ENCODE measurements at regions not wholly inside any gene's neighbourhood (a gene's known extent, or its start where the extent isn't known, plus 50 kb on each side); places are given as distances from the start of the nearest gene placed in this dataset.

- H3K9ac ChIP-seq (ENCODE audit: low read length), result no peak overlapping the region
- H3K27ac ChIP-seq (ENCODE audit: low read depth, low read length, poor library complexity, severe bottlenecking), result no peak overlapping the region
- no peaks in the 10 kb centered on the region for H3K9me2 ChIP-seq (ENCODE audit: low read depth, low read length)
- no peaks in the 10 kb centered on the region for H3K36me3 ChIP-seq (ENCODE audit: insufficient read depth, low read length)
- H3K9me3 ChIP-seq (ENCODE audit: low read length), result no peaks in the 10 kb centered on the region
- TF ChIP-seq CTCF (IDR thresholded peaks at IDR 0.05; ENCODE audit: low read length) (no peak), EZH2 (IDR thresholded peaks at IDR 0.05; ENCODE audit: borderline replicate concordance, low read length) (no peak)
- no peaks in the 10 kb centered on the region for H4K20me1 ChIP-seq (ENCODE audit: insufficient read depth, low read length)
- H3K79me2 ChIP-seq (ENCODE audit: insufficient read depth, low read length), result no peaks in the 10 kb centered on the region
- no peaks in the 10 kb centered on the region for H3K4me1 ChIP-seq (ENCODE audit: insufficient read depth, low read length, severe bottlenecking)
- no peak overlapping the region for H3K4me3 ChIP-seq (ENCODE audit: low read depth, low read length, poor library complexity, severe bottlenecking)
- no peaks in the 10 kb centered on the region for H3K27me3 ChIP-seq (ENCODE audit: insufficient read depth, low read length)
- H3F3A ChIP-seq (ENCODE audit: insufficient read depth, low read length), result no peaks in the 10 kb centered on the region
- no peak overlapping the region for H2AFZ ChIP-seq (ENCODE audit: low read length)
- no peak overlapping the region for H3K4me2 ChIP-seq (ENCODE audit: low read length)
Observed at GRCh38 chr6:21798468-21798867, 204.9 kb downstream of the SOX4 start.

GRCh38 chr6:21800330-21800729 is 206.8 kb downstream of the SOX4 start:
- H3K27me3 ChIP-seq (ENCODE audit: insufficient read depth, low read length), result no peaks in the 10 kb centered on the region
- no peak for TF ChIP-seq EZH2 (IDR thresholded peaks at IDR 0.05; ENCODE audit: borderline replicate concordance, low read length)
- TF ChIP-seq CTCF (IDR thresholded peaks at IDR 0.05; ENCODE audit: low read length), result no peak
- no peaks in the 10 kb centered on the region for H3F3A ChIP-seq (ENCODE audit: insufficient read depth, low read length)
- H3K9ac ChIP-seq (ENCODE audit: low read length), result no peak overlapping the region
- no peak overlapping the region for H3K27ac ChIP-seq (ENCODE audit: low read depth, low read length, poor library complexity, severe bottlenecking)
- H3K36me3 ChIP-seq (ENCODE audit: insufficient read depth, low read length), result no peaks in the 10 kb centered on the region
- no peak overlapping the region for H2AFZ ChIP-seq (ENCODE audit: low read length)
- H3K4me2 ChIP-seq (ENCODE audit: low read length), result no peak overlapping the region
- H4K20me1 ChIP-seq (ENCODE audit: insufficient read depth, low read length), result no peaks in the 10 kb centered on the region
- H3K9me2 ChIP-seq (ENCODE audit: low read depth, low read length), result no peaks in the 10 kb centered on the region
- no peaks in the 10 kb centered on the region for H3K4me1 ChIP-seq (ENCODE audit: insufficient read depth, low read length, severe bottlenecking)
- no peaks in the 10 kb centered on the region for H3K79me2 ChIP-seq (ENCODE audit: insufficient read depth, low read length)
- H3K9me3 ChIP-seq (ENCODE audit: low read length), result no peaks in the 10 kb centered on the region
- no peak overlapping the region for H3K4me3 ChIP-seq (ENCODE audit: low read depth, low read length, poor library complexity, severe bottlenecking)

- H3K9me3 ChIP-seq (ENCODE audit: low read length), result no peaks in the 10 kb centered on the region
- no peak overlapping the region for H2AFZ ChIP-seq (ENCODE audit: low read length)
- H3K79me2 ChIP-seq (ENCODE audit: insufficient read depth, low read length), result no peaks in the 10 kb centered on the region
- TF ChIP-seq EZH2 (IDR thresholded peaks at IDR 0.05; ENCODE audit: borderline replicate concordance, low read length), result no peak
- no peak for TF ChIP-seq CTCF (IDR thresholded peaks at IDR 0.05; ENCODE audit: low read length)
- no peak overlapping the region for H3K4me2 ChIP-seq (ENCODE audit: low read length)
- H3K27me3 ChIP-seq (ENCODE audit: insufficient read depth, low read length), result no peaks in the 10 kb centered on the region
- H3K4me1 ChIP-seq (ENCODE audit: insufficient read depth, low read length, severe bottlenecking), result no peaks in the 10 kb centered on the region
- no peaks in the 10 kb centered on the region for H3K9me2 ChIP-seq (ENCODE audit: low read depth, low read length)
- H3K27ac ChIP-seq (ENCODE audit: low read depth, low read length, poor library complexity, severe bottlenecking), result no peak overlapping the region
- no peaks in the 10 kb centered on the region for H3F3A ChIP-seq (ENCODE audit: insufficient read depth, low read length)
- no peak overlapping the region for H3K4me3 ChIP-seq (ENCODE audit: low read depth, low read length, poor library complexity, severe bottlenecking)
- H3K9ac ChIP-seq (ENCODE audit: low read length), result no peak overlapping the region
- no peaks in the 10 kb centered on the region for H4K20me1 ChIP-seq (ENCODE audit: insufficient read depth, low read length)
- H3K36me3 ChIP-seq (ENCODE audit: insufficient read depth, low read length), result no peaks in the 10 kb centered on the region
Observed at GRCh38 chr6:21800948-21801438, 207.4 kb downstream of the SOX4 start.

Data from OCI-LY1 (cell line).